Subcutaneous abdominal adipose tissue (tissue), 5 donors: ENCODE measurements at regions not wholly inside any gene's neighbourhood (a gene's known extent, or its start where the extent isn't known, plus 50 kb on each side); places are given as distances from the start of the nearest gene placed in this dataset.

ENCODE experiments used
- H3K27ac ChIP-seq: one replicate; pipeline ENCODE4 v1.7.0; 2013; ENCODE audit warnings: low read depth, mild to moderate bottlenecking, inconsistent platforms, low read length, moderate library complexity
- H3K27me3 ChIP-seq, 5 donors: one replicate each; pipeline ENCODE4 v1.7.0; 2013; ENCODE audit warnings: low read length in 5 of 5, inconsistent platforms in 1 of 5; ENCODE audit not compliant: control insufficient read depth in 5 of 5, insufficient read depth in 4 of 5
- H3K36me3 ChIP-seq, 5 donors: one replicate each; pipeline ENCODE4 v1.7.0; 2013; ENCODE audit warnings: low read length in 5 of 5; ENCODE audit not compliant: control insufficient read depth in 5 of 5, insufficient read depth in 5 of 5
- H3K4me1 ChIP-seq, 5 donors: one replicate each; pipeline ENCODE4 v1.7.0; 2013; ENCODE audit warnings: low read length in 5 of 5, mild to moderate bottlenecking in 3 of 5, moderate library complexity in 1 of 5; ENCODE audit not compliant: control insufficient read depth in 5 of 5, insufficient read depth in 5 of 5
- H3K4me3 ChIP-seq, 5 donors: one replicate each; pipeline ENCODE4 v1.7.0; 2013; ENCODE audit warnings: low read length in 5 of 5, low read depth in 1 of 5
- H3K9ac ChIP-seq, 5 donors: one replicate each; pipeline ENCODE4 v1.7.0; 2013; ENCODE audit warnings: low read length in 5 of 5, mild to moderate bottlenecking in 4 of 5, moderate library complexity in 3 of 5
- H3K9me3 ChIP-seq, 5 donors: one replicate each; pipeline ENCODE4 v1.7.0; 2013; ENCODE audit warnings: low read length in 5 of 5; ENCODE audit not compliant: control insufficient read depth in 5 of 5
- donor health status: healthy.
- donor health status: healthy.
- donor health status: healthy.
- donor health status: healthy.
- donor health status: healthy.

DNA sequence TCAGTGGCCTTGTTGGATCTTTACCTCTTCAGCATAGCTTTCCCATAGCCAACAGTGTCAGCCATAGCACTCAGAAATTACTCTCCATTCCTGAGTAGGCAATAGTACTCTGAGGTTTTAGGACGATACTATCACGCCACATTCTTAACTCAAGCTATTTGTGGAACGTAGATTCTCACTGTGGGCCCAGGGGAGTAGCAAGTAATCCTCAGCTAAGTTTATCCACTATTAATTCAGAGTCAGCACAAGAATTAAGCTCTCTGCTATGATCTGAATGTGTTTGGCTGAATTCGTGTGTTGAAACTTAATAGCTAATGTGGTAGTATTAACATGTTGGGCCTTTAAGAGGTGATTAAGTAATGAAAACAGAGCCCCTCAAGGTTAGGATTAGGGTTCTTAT, 858.8 kb upstream of the NUDT12 start:
- no peaks in the 10 kb centered on the region for H3K36me3 ChIP-seq
- H3K9me3 ChIP-seq, result no peaks in the 10 kb centered on the region
- H3K9ac ChIP-seq, result no peak overlapping the region
- no peaks in the 10 kb centered on the region for H3K27me3 ChIP-seq
- H3K27ac ChIP-seq, result no peak overlapping the region
- no peak overlapping the region for H3K4me3 ChIP-seq
- H3K4me1 ChIP-seq, result no peaks in the 10 kb centered on the region

DNA sequence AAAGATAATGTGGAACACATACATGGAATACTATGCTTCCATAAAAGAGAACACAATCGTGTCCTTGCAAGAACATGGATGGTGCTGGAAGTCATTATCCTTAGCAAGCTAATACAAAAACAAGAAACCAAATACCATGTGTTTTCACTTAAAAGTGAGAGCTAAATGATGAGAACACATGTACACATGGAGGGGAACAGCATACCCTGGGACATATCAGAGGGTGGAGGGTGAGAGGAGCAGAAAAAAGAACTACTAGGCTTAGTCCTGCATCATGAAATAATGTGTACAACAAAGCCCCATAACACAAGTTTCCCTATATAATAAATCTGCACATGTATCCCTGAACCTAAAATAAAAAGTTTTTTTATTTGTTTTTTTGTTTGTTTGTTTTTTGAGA, 855.5 kb upstream of the NUDT12 start:
- H3K9me3 ChIP-seq, result no peaks in the 10 kb centered on the region
- no peaks in the 10 kb centered on the region for H3K27me3 ChIP-seq
- H3K4me1 ChIP-seq, result no peaks in the 10 kb centered on the region
- no peak overlapping the region for H3K9ac ChIP-seq
- no peak overlapping the region for H3K27ac ChIP-seq
- no peaks in the 10 kb centered on the region for H3K36me3 ChIP-seq
- H3K4me3 ChIP-seq, result no peak overlapping the region

DNA sequence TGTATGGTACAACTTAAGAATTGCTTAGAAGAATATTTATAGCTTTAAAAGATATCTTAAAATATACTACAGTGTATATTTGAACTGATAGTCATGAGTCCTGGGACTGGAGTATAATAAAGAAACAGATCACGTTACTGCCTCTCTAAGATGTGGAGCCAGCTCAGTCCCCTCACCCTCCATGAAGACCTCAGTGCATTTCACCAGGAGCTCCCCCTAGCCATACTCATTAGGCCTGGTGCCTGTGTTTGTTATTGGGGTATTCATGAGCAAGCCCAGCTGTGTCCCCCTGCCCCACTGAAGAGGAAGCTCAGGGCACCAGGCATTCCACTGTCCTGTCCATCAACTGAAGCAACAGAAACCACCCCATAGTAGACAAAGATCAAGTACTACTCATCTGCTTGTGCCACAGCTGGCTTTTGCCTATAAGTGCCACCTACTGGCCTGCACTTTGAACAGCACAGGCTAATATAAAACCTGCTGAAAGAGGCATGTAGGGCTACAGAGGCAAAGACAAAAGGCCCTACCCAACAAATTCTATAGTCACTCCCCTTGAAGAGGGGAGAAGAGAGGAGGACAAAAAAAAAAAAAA, 850.2 kb upstream of the NUDT12 start:
- Histone ChIP-seq H3K4me1 (no peaks in the 10 kb centered on the region), H3K9me3 (no peaks in the 10 kb centered on the region), H3K27me3 (no peaks in the 10 kb centered on the region), H3K36me3 (no peaks in the 10 kb centered on the region), H3K27ac (no peak overlapping the region), H3K4me3 (no peak overlapping the region), H3K9ac (no peak overlapping the region)

GRCh38 chr5:104400941-104401340, 838.4 kb upstream of the NUDT12 start:
- Histone ChIP-seq H3K27me3 (no peaks in the 10 kb centered on the region), H3K36me3 (no peaks in the 10 kb centered on the region), H3K4me3 (no peak overlapping the region), H3K9me3 (no peaks in the 10 kb centered on the region), H3K9ac (no peak overlapping the region), H3K27ac (no peak overlapping the region), H3K4me1 (no peaks in the 10 kb centered on the region)

DNA sequence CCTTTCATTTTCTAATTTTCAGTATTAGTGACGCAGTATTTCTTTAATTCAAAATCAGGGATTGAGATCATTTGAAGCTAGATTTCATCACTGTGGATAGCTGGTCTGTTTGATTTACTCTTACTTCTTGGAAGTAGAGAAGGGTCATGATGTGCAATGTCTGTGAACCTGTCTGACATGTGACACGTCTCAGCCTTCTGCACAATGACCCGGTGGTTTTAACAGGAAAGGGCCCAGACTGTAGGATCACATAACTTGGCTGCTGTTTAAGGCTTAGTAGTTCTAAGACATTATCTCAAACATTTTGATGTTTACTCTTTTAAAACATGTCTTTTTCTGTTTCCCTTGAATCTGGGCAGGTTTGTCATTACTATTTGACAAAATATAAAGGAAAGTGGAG, 823.3 kb upstream of the NUDT12 start:
- Histone ChIP-seq H3K36me3 (no peaks in the 10 kb centered on the region), H3K4me3 (no peak overlapping the region), H3K4me1 (no peaks in the 10 kb centered on the region), H3K27ac (no peak overlapping the region), H3K9ac (no peak overlapping the region), H3K9me3 (peaks cover 0 to 4% (median 0%) of the 10 kb centered on the region in 5 donors), H3K27me3 (no peaks in the 10 kb centered on the region)

DNA sequence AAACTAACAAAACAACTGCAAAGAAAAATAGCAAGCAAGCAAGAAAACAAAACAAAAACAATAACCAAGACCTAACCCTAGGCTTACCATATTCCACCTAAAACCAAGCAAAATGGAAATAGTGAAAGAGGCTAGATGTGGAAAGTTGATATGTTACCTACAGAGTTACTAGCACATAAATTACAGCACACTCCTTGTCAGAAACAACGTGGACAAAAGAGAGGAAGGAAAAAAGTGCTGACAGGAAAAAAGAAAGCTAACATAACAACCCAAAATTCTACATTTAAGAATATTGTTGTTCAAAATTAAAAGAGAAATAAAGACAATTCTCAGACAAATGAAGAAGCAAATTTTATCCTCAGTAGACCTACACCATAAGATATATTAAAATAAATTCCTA, 812.8 kb upstream of the NUDT12 start:
- Histone ChIP-seq H3K27ac (no peak overlapping the region), H3K27me3 (no peaks in the 10 kb centered on the region), H3K9ac (no peak overlapping the region)

GRCh38 chr5:104372796-104373195, 810.2 kb upstream of the NUDT12 start:
- Histone ChIP-seq H3K4me1 (no peaks in the 10 kb centered on the region), H3K27ac (no peak overlapping the region), H3K36me3 (no peaks in the 10 kb centered on the region), H3K4me3 (no peak overlapping the region), H3K27me3 (no peaks in the 10 kb centered on the region), H3K9me3 (no peaks in the 10 kb centered on the region), H3K9ac (no peak overlapping the region)

More for the DNA sequence above, 812.8 kb upstream of the NUDT12 start:
- no peaks in the 10 kb centered on the region for H3K4me1 ChIP-seq
- no peaks in the 10 kb centered on the region for H3K9me3 ChIP-seq
- no peak overlapping the region for H3K4me3 ChIP-seq
- H3K36me3 ChIP-seq, result no peaks in the 10 kb centered on the region

GRCh38 chr5:104372376-104372775, 809.8 kb upstream of the NUDT12 start:
- H3K4me3 ChIP-seq, result no peak overlapping the region
- H3K9ac ChIP-seq, result no peak overlapping the region
- H3K36me3 ChIP-seq, result no peaks in the 10 kb centered on the region
- no peaks in the 10 kb centered on the region for H3K27me3 ChIP-seq
- no peak overlapping the region for H3K27ac ChIP-seq
- no peaks in the 10 kb centered on the region for H3K9me3 ChIP-seq
- no peaks in the 10 kb centered on the region for H3K4me1 ChIP-seq

DNA sequence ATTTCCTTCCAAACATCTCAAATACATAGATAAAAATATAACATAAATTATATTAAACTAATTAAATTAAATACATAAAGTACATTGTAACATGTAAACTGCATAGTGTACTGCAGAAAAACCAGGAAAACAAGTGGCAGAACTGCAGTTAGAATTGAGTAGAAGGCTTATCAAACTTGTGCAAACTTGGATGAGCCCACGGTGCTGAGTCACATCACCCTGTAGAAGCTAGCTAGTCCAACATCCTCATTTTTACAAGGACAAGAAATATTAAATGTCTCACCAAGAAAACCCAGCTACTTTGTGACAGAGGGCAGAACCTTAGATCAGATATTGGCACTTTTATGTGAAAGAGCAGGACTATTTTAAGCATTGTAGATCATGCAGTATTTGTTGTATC, 807.9 kb upstream of the NUDT12 start:
- H3K4me3 ChIP-seq, result no peak overlapping the region
- no peaks in the 10 kb centered on the region for H3K4me1 ChIP-seq
- H3K9me3 ChIP-seq, result no peaks in the 10 kb centered on the region
- H3K27ac ChIP-seq, result no peak overlapping the region
- no peaks in the 10 kb centered on the region for H3K27me3 ChIP-seq
- no peaks in the 10 kb centered on the region for H3K36me3 ChIP-seq
- no peak overlapping the region for H3K9ac ChIP-seq

- H3K9ac ChIP-seq, result no peak overlapping the region
- H3K36me3 ChIP-seq, result no peaks in the 10 kb centered on the region
- no peak overlapping the region for H3K4me3 ChIP-seq
- H3K27me3 ChIP-seq, result no peaks in the 10 kb centered on the region
- H3K27ac ChIP-seq, result no peak overlapping the region
- H3K4me1 ChIP-seq, result no peaks in the 10 kb centered on the region
- no peaks in the 10 kb centered on the region for H3K9me3 ChIP-seq
These were observed 805.4 kb upstream of the NUDT12 start for GRCh38 chr5:104367978-104368377.

- peaks cover 0 to 5% (median 0%) of the 10 kb centered on the region in 5 donors for H3K4me1 ChIP-seq
- H3K27ac ChIP-seq, result no peak overlapping the region
- no peaks in the 10 kb centered on the region for H3K9me3 ChIP-seq
- no peak overlapping the region for H3K9ac ChIP-seq
- no peaks in the 10 kb centered on the region for H3K36me3 ChIP-seq
- H3K4me3 ChIP-seq, result no peak overlapping the region
- no peaks in the 10 kb centered on the region for H3K27me3 ChIP-seq
These were observed 801.0 kb upstream of the NUDT12 start for GRCh38 chr5:104363567-104363966.
